ENCODE measurements at regions not wholly inside any gene's neighbourhood (a gene's known extent, or its start where the extent isn't known, plus 50 kb on each side); places are given as distances from the start of the nearest gene placed in this dataset.

- TF ChIP-seq CTCF (IDR thresholded peaks at IDR 0.05; ENCODE audit: low read depth, low read length) (no peak), EZH2phosphoT487 (IDR thresholded peaks at IDR 0.05; ENCODE audit: low read depth) (no peak)
These were observed 267.7 kb upstream of the PROX1 start for GRCh38 chr1:213720032-213720431.
